HepG2 (cell line): ENCODE measurements at regions not wholly inside any gene's neighbourhood (a gene's known extent, or its start where the extent isn't known, plus 50 kb on each side); places are given as distances from the start of the nearest gene placed in this dataset.

Experiments
- ATAC-seq: fragments of 200-7000 bp; cut with Tn5 transposase; 3 replicates; pipeline ENCODE4 v1.9.1; 2020; ENCODE audit warnings: mild to moderate bottlenecking, moderate library complexity
- BruUV-seq: library from RNA; stranded (reverse); fragments of 400-500 nt; replicated peaks from 2 replicates; lab custom pipeline; 2021; lab: Mats Ljungman, UMichigan
- CTCF ChIA-PET: fragments of 300-600 bp; formaldehyde crosslinking; extraction: SDS; loops from one replicate; lab custom pipeline; 2021; ENCODE audit warnings: low total read pairs, inconsistent platforms, low intra/inter-chr PET ratio; lab: Yijun Ruan, JAX
- POLR2A ChIA-PET: fragments of 350-600 bp; sonication (Branson Sonifier 250); formaldehyde crosslinking; loops from one replicate; lab custom pipeline; 2020; ENCODE audit warnings: antibody characterized with exemption, inconsistent platforms; lab: Yijun Ruan, JAX
- DNase-seq: peaks from one replicate; pipeline ENCODE4 v3.0.0-alpha.2; 2015; ENCODE audit warnings: low spot score
- FAIRE-seq: peaks from 3 replicates; lab custom pipeline; 2011; peaks lifted over from hg19 to GRCh38; lab: Jason Lieb, UNC
- H2AFZ ChIP-seq: one replicate; pipeline ENCODE4 v1.6.1; 2011; ENCODE audit warnings: low read length, inconsistent platforms
- H3K27ac ChIP-seq: fragments of 300-600 bp; 3 replicates; pipeline ENCODE4 v1.8.0; 2011; ENCODE audit warnings: mixed run types, mild to moderate bottlenecking, mixed read lengths, low read length, inconsistent platforms; ENCODE audit not compliant: insufficient read depth; ENCODE audit errors: extremely low read length
- H3K27me3 ChIP-seq, 2 experiments: fragments of 200-600 bp in 1 of 2; 2 replicates in 1 of 2; 3 replicates in 1 of 2; pipeline versions ENCODE4 v1.6.0 to v1.8.0; 2011; ENCODE audit warnings: low read length in 2 of 2, mild to moderate bottlenecking in 2 of 2, moderate library complexity in 2 of 2, inconsistent platforms in 1 of 2; ENCODE audit not compliant: insufficient read depth in 2 of 2, control insufficient read depth in 1 of 2
- H3K36me3 ChIP-seq, 2 experiments: fragments of 200-600 bp in 1 of 2; replicated peaks in 1 of 2; 2 replicates in 1 of 2; 3 replicates in 1 of 2; pipeline versions ENCODE4 v1.5.1 to v1.8.0; 2011; ENCODE audit warnings: low read length in 2 of 2, inconsistent platforms in 1 of 2; ENCODE audit not compliant: insufficient read depth in 2 of 2, control insufficient read depth in 1 of 2
- H3K4me1 ChIP-seq: 2 replicates; pipeline ENCODE4 v1.5.1; 2012; ENCODE audit warnings: low read length, inconsistent platforms; ENCODE audit not compliant: insufficient read depth
- H3K4me2 ChIP-seq: 2 replicates; pipeline ENCODE4 v1.6.0; 2011; ENCODE audit warnings: low read depth, low read length, inconsistent platforms
- H3K4me3 ChIP-seq, 3 experiments: fragments of 200-600 bp in 1 of 3; sonication (generic), shearing (Covaris generic) in 1 of 3; replicated peaks in 1 of 3; 2 replicates each; pipeline ENCODE4 v1.5.1; 2011 to 2016; ENCODE audit warnings: low read length in 3 of 3, inconsistent platforms in 2 of 3, low read depth in 2 of 3, mild to moderate bottlenecking in 2 of 3, control low read depth in 1 of 3, mixed read lengths in 1 of 3; ENCODE audit not compliant: insufficient read depth in 1 of 3
- H3K79me2 ChIP-seq: one replicate; pipeline ENCODE4 v1.6.1; 2011; ENCODE audit warnings: low read length, inconsistent platforms; ENCODE audit not compliant: insufficient read depth
- H3K9ac ChIP-seq: 2 replicates; pipeline ENCODE4 v1.6.0; 2011; ENCODE audit warnings: mild to moderate bottlenecking, low read depth, low read length, inconsistent platforms; ENCODE audit not compliant: insufficient read depth
- H3K9me3 ChIP-seq: 2 replicates; pipeline ENCODE4 v1.5.1; 2012; ENCODE audit warnings: mild to moderate bottlenecking, low read length
- H4K20me1 ChIP-seq: 2 replicates; pipeline ENCODE4 v1.6.0; 2011; ENCODE audit warnings: inconsistent platforms, mild to moderate bottlenecking, low read length, moderate library complexity; ENCODE audit not compliant: insufficient read depth
- ARID3A ChIP-seq: IDR thresholded peaks from 2 replicates; pipeline ENCODE4 v1.6.1; 2012; ENCODE audit warnings: low read depth, low read length, improper control_type of control experiment
- HDAC2 ChIP-seq: sonication (generic); formaldehyde crosslinking; IDR thresholded peaks from 2 replicates; pipeline ENCODE4 v1.4.0; 2020; ENCODE audit warnings: missing genetic modification reagents
- HIC2 ChIP-seq: sonication (generic); formaldehyde crosslinking; IDR thresholded peaks from 2 replicates; pipeline ENCODE4 v1.9.0; 2022; ENCODE audit warnings: low read depth, missing genetic modification reagents
- IRF2 ChIP-seq: IDR thresholded peaks from 2 replicates; pipeline ENCODE4 v1.6.1; 2018; ENCODE audit warnings: missing genetic modification reagents, missing compliant biosample characterization
- NFRKB ChIP-seq: fragments of 450-650 bp; IDR thresholded peaks from 2 replicates; pipeline ENCODE4 v1.6.1; 2017
- RARA ChIP-seq: IDR thresholded peaks from 2 replicates; pipeline ENCODE4 v1.6.1; 2016; ENCODE audit warnings: missing genetic modification reagents, missing compliant biosample characterization
- RBM22 ChIP-seq: fragments of 200-400 bp; formaldehyde crosslinking; optimal IDR thresholded peaks from 2 replicates; pipeline ENCODE3; 2017; ENCODE audit warnings: mild to moderate bottlenecking, low read length, moderate library complexity
- SMARCE1 ChIP-seq: fragments of 450-650 bp; IDR thresholded peaks from 2 replicates; pipeline ENCODE4 v1.6.1; 2017; ENCODE audit warnings: borderline replicate concordance
- ZC3H4 ChIP-seq: sonication (generic); formaldehyde crosslinking; IDR thresholded peaks from 2 replicates; pipeline ENCODE4 v1.4.0; 2020; ENCODE audit warnings: missing genetic modification reagents, borderline replicate concordance
- ZNF564 ChIP-seq: sonication (generic); formaldehyde crosslinking; IDR thresholded peaks from 2 replicates; pipeline ENCODE4 v1.8.1; 2023; ENCODE audit warnings: mild to moderate bottlenecking, missing genetic modification reagents
- WGBS: methylation state at CpG from one replicate; pipeline ENCODE4 v1.1.6; 2017; ENCODE audit warnings: low lambda C conversion rate; 5-methylcytosine and 5-hydroxymethylcytosine counted together
- in situ Hi-C: cut with HindIII; loops from 2 replicates; pipeline ENCODE4 v1.10.0; 2017; ENCODE audit warnings: low pct_unique_long_range_greater_than_20kb; ENCODE audit not compliant: extremely low pct_ligation_motif_present
- intact Hi-C: fragments of 100-400 bp; cut with micrococcal nuclease; formaldehyde crosslinking; loops from one replicate; pipeline ENCODE4 v1.10.0; 2022; ENCODE audit not compliant: unreplicated experiment

GRCh38 chr2:107738266-107738665 is 88.4 kb upstream of the RGPD4 start:
- Histone ChIP-seq H3K79me2 (no peaks in the 10 kb centered on the region), H3K4me3 (no peak overlapping the region), H4K20me1 (no peaks in the 10 kb centered on the region), H3K27me3 (no peaks in the 10 kb centered on the region), H3K4me2 (no peak overlapping the region), H2AFZ (no peak overlapping the region), H3K9ac (no peak overlapping the region), H3K27ac (no peak overlapping the region), H3K4me1 (no peaks in the 10 kb centered on the region), H3K9me3 (no peaks in the 10 kb centered on the region), H3K36me3 (no peaks in the 10 kb centered on the region)
- in situ Hi-C loops (no loop called here), intact Hi-C loops (no loop called here)
- no peak for DNase-seq
- 9% methylated on average over 4 of the region's 4 CpGs for WGBS
- POLR2A ChIA-PET: no interaction called here
- CTCF ChIA-PET: no interaction called here
- no peak for ATAC-seq
- BruUV-seq: no TSS peak
- no peak for FAIRE-seq
- TF ChIP-seq HDAC2 (CRISPR knock-in tag) (no peak), RARA (no peak), ZC3H4 (CRISPR knock-in tag) (no peak), HIC2 (CRISPR knock-in tag) (no peak), IRF2 (CRISPR knock-in tag) (no peak), ZNF564 (CRISPR knock-in tag) (no peak), SMARCE1 (no peak), RBM22 (no peak), ARID3A (no peak), NFRKB (no peak)
